Stomach (tissue), 8 donors: ENCODE measurements at regions not wholly inside any gene's neighbourhood (a gene's known extent, or its start where the extent isn't known, plus 50 kb on each side); places are given as distances from the start of the nearest gene placed in this dataset.
"Not testable (repeated sequence)": the region's sequence is repeated elsewhere in the genome, so short reads cannot be mapped to it uniquely, and the experiment has no call there.

Experiments
- DNase-seq, 2 donors: peaks; one replicate each; pipeline versions ENCODE4 v3.0.0 to v3.0.0-alpha.2; 2013 to 2019
- H3K27ac ChIP-seq, 5 donors: fragments of 200-600 bp in 4 of 5; sonication (generic) in 4 of 5; one replicate each; pipeline ENCODE4 v1.5.1; 2013 to 2019; ENCODE audit warnings: mild to moderate bottlenecking in 1 of 5, moderate library complexity in 1 of 5
- H3K27me3 ChIP-seq, 3 donors: fragments of 200-600 bp; sonication (generic); one replicate each; pipeline ENCODE4 v1.5.1; 2017 to 2019; ENCODE audit warnings: mixed run types in 1 of 3
- H3K36me3 ChIP-seq, 4 donors: fragments of 200-600 bp; sonication (generic); 1 replicate in 3 of 4; 2 replicates in 1 of 4; pipeline ENCODE4 v1.5.1; 2016 to 2019
- H3K4me1 ChIP-seq, 4 donors: fragments of 200-600 bp; sonication (generic); one replicate each; pipeline ENCODE4 v1.5.1; 2016 to 2019
- H3K4me3 ChIP-seq, 4 donors: fragments of 200-600 bp; sonication (generic) in 3 of 4; one replicate each; pipeline ENCODE4 v1.5.1; 2016 to 2019; ENCODE audit warnings: mild to moderate bottlenecking in 1 of 4
- H3K9me3 ChIP-seq, 4 donors: fragments of 200-600 bp; sonication (generic); one replicate each; pipeline ENCODE4 v1.5.1; 2016 to 2019
- CTCF ChIP-seq, 7 experiments: fragments of 450-650 bp in 4 of 7; fragments of 200-600 bp in 3 of 7; sonication (generic) in 3 of 7; IDR thresholded peaks; one replicate each; pipeline ENCODE4 v1.5.1; 2016 to 2019; ENCODE audit warnings: antibody characterized with exemption in 7 of 7, control low read depth in 2 of 7, mild to moderate bottlenecking in 1 of 7
- EP300 ChIP-seq: sonication (generic); formaldehyde crosslinking; IDR thresholded peaks from one replicate; pipeline ENCODE4 v1.6.1; 2017; ENCODE audit warnings: antibody characterized with exemption
- POLR2A ChIP-seq, 4 donors: fragments of 450-650 bp; IDR thresholded peaks; one replicate each; pipeline ENCODE4 v1.6.1; 2016; ENCODE audit warnings: antibody characterized with exemption in 4 of 4, control low read depth in 2 of 4, mild to moderate bottlenecking in 1 of 4, moderate library complexity in 1 of 4
- POLR2AphosphoS5 ChIP-seq, 3 donors: sonication (generic); formaldehyde crosslinking; IDR thresholded peaks; one replicate each; pipeline ENCODE4 v1.6.1; 2016; ENCODE audit warnings: antibody characterized with exemption in 3 of 3
- WGBS, 5 donors: extraction: QIAGEN DNeasy Blood & Tissue Kit in 3 of 5; methylation state at CpG; one replicate each; pipeline versions ENCODE4 v1.1.5 to v1.1.7; 2013 to 2018; 5-methylcytosine and 5-hydroxymethylcytosine counted together
- intact Hi-C: fragments of 100-400 bp; cut with DNase I; formaldehyde crosslinking; loops from one replicate; pipeline ENCODE4 v1.15.1; 2023; ENCODE audit warnings: low total_unique reads
- donor health status: healthy with polysubstance abuse.
- donor health status: Bipolar disorder and iron deficiency.
- donor health status: healthy.

GRCh38 chr21:23585419-23585818 lies 2021.9 kb downstream of the MRPL39 start:
- Histone ChIP-seq H3K4me3 (no peak overlapping the region), H3K27me3 (no peaks in the 10 kb centered on the region), H3K36me3 (no peaks in the 10 kb centered on the region), H3K27ac (no peak overlapping the region), H3K4me1 (no peaks in the 10 kb centered on the region), H3K9me3 (no peaks in the 10 kb centered on the region)
- DNase-seq: no peak
- intact Hi-C loops: no loop called here
- WGBS, 5 donors: 58 to 74% (median 65%) methylated on average over 2 of the region's 2 CpGs
- TF ChIP-seq EP300 (no peak), CTCF (IDR thresholded peaks at IDR 0.05) (no peak), POLR2A (IDR thresholded peaks at IDR 0.05) (no peak), POLR2AphosphoS5 (IDR thresholded peaks at IDR 0.05) (no peak)

- no peak for DNase-seq
- H3K36me3 ChIP-seq: no peaks in the 10 kb centered on the region
- H3K27me3 ChIP-seq: no peaks in the 10 kb centered on the region
- no peak overlapping the region for H3K4me3 ChIP-seq
- TF ChIP-seq CTCF (IDR thresholded peaks at IDR 0.05) (no peak), EP300 (no peak), POLR2AphosphoS5 (IDR thresholded peaks at IDR 0.05) (no peak), POLR2A (IDR thresholded peaks at IDR 0.05) (no peak)
- no peaks in the 10 kb centered on the region for H3K9me3 ChIP-seq
- no peaks in the 10 kb centered on the region for H3K4me1 ChIP-seq
- H3K27ac ChIP-seq: no peak overlapping the region
- intact Hi-C loops: no loop called here
These were observed 2027.7 kb downstream of the MRPL39 start for GRCh38 chr21:23579573-23579972.

GRCh38 chr21:23578027-23578426 lies 2029.3 kb downstream of the MRPL39 start:
- H3K36me3 ChIP-seq: no peaks in the 10 kb centered on the region
- no peaks in the 10 kb centered on the region for H3K27me3 ChIP-seq
- no peak overlapping the region for H3K27ac ChIP-seq
- H3K9me3 ChIP-seq: no peaks in the 10 kb centered on the region
- no peak for DNase-seq
- TF ChIP-seq POLR2A (IDR thresholded peaks at IDR 0.05): no peak
- TF ChIP-seq CTCF (IDR thresholded peaks at IDR 0.05): no peak
- no peak for TF ChIP-seq POLR2AphosphoS5 (IDR thresholded peaks at IDR 0.05)
- TF ChIP-seq EP300: no peak
- no peaks in the 10 kb centered on the region for H3K4me1 ChIP-seq
- 26 to 74% (median 59%) methylated on average over 1 of the region's 1 CpG for WGBS, 5 donors
- intact Hi-C loops: no loop called here
- H3K4me3 ChIP-seq: no peak overlapping the region

- Histone ChIP-seq H3K36me3 (no peaks in the 10 kb centered on the region), H3K27ac (no peak overlapping the region), H3K27me3 (no peaks in the 10 kb centered on the region), H3K4me1 (no peaks in the 10 kb centered on the region), H3K9me3 (no peaks in the 10 kb centered on the region), H3K4me3 (no peak overlapping the region)
- intact Hi-C loops: no loop called here
- no peak for DNase-seq
- no peak for TF ChIP-seq EP300
- TF ChIP-seq POLR2A (IDR thresholded peaks at IDR 0.05): no peak
- no peak for TF ChIP-seq CTCF (IDR thresholded peaks at IDR 0.05)
- no peak for TF ChIP-seq POLR2AphosphoS5 (IDR thresholded peaks at IDR 0.05)
- 68 to 77% (median 70%) methylated on average over 9 of the region's 9 CpGs for WGBS, 5 donors
These were observed 2032.3 kb downstream of the MRPL39 start for GRCh38 chr21:23574932-23575331.

- H3K27me3 ChIP-seq, DNase-seq, H3K4me3 ChIP-seq, H3K9me3 ChIP-seq, intact Hi-C loops, H3K27ac ChIP-seq, H3K36me3 ChIP-seq, H3K4me1 ChIP-seq: not testable (repeated sequence)
- 76 to 87% (median 84%) methylated on average over 5 of the region's 5 CpGs for WGBS, 5 donors
These were observed 2058.4 kb downstream of the MRPL39 start for GRCh38 chr21:23548924-23549323.
